ENCODE measurements at regions not wholly inside any gene's neighbourhood (a gene's known extent, or its start where the extent isn't known, plus 50 kb on each side); places are given as distances from the start of the nearest gene placed in this dataset.
"Not testable (repeated sequence)": the region's sequence is repeated elsewhere in the genome, so short reads cannot be mapped to it uniquely, and the experiment has no call there.

DNA sequence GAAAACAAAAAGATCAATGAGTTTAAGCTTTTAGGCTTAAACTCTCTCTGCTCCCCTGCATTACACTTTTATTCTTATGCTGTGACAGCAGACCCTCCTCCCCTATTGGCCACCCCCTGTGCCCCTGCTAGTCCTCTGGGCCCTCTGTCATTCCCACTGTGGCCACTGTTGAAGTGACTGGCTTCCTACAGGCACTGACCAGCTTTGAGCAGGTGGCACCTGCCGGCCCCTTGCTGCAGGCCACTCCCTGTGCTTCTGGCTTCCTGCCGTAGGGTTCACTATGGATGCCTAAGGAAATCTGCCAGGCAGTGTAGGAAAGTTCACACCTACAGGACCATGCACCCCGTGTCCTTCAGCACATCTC lies 156.5 kb upstream of the L3MBTL4 start (continued):
- TF ChIP-seq, protein P1, sequence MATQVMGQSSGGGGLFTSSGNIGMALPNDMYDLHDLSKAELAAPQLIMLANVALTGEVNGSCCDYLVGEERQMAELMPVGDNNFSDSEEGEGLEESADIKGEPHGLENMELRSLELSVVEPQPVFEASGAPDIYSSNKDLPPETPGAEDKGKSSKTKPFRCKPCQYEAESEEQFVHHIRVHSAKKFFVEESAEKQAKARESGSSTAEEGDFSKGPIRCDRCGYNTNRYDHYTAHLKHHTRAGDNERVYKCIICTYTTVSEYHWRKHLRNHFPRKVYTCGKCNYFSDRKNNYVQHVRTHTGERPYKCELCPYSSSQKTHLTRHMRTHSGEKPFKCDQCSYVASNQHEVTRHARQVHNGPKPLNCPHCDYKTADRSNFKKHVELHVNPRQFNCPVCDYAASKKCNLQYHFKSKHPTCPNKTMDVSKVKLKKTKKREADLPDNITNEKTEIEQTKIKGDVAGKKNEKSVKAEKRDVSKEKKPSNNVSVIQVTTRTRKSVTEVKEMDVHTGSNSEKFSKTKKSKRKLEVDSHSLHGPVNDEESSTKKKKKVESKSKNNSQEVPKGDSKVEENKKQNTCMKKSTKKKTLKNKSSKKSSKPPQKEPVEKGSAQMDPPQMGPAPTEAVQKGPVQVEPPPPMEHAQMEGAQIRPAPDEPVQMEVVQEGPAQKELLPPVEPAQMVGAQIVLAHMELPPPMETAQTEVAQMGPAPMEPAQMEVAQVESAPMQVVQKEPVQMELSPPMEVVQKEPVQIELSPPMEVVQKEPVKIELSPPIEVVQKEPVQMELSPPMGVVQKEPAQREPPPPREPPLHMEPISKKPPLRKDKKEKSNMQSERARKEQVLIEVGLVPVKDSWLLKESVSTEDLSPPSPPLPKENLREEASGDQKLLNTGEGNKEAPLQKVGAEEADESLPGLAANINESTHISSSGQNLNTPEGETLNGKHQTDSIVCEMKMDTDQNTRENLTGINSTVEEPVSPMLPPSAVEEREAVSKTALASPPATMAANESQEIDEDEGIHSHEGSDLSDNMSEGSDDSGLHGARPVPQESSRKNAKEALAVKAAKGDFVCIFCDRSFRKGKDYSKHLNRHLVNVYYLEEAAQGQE (IDR thresholded peaks at IDR 0.05), result no peak

- WGBS, result 93% methylated on average over 7 of the region's 7 CpGs
- H3K36me3 ChIP-seq (ENCODE audit: control insufficient read depth in 4 of 4, insufficient read depth in 3 of 4, low read depth in 1 of 4, low read length in 3 of 4); H3K27me3 ChIP-seq (ENCODE audit: control insufficient read depth in 4 of 4, insufficient read depth in 4 of 4, low read length in 3 of 4); H3K27ac ChIP-seq (ENCODE audit: low read depth in 1 of 2, low read length in 2 of 2); H3K9me3 ChIP-seq (ENCODE audit: control insufficient read depth in 4 of 4, low read length in 3 of 4); H3K4me3 ChIP-seq (ENCODE audit: low read depth in 1 of 3, low read length in 3 of 3); DNase-seq (ENCODE audit: low spot score); H3K4me1 ChIP-seq (ENCODE audit: control insufficient read depth in 4 of 4, insufficient read depth in 4 of 4, low read length in 3 of 4); H3K9ac ChIP-seq (ENCODE audit: low read depth in 1 of 2, low read length in 2 of 2): not testable (repeated sequence)
Observed at GRCh38 chr18:6572192-6572591, 157.3 kb upstream of the ARHGAP28 start.

- Histone ChIP-seq H3K36me3 (ENCODE audit: control insufficient read depth in 4 of 4, insufficient read depth in 3 of 4, low read depth in 1 of 4, low read length in 3 of 4) (no peaks in the 10 kb centered on the region), H3K27me3 (ENCODE audit: control insufficient read depth in 4 of 4, insufficient read depth in 4 of 4, low read length in 3 of 4) (peaks cover 0 to 5% (median 0%) of the 10 kb centered on the region in 4 donors), H3K4me3 (ENCODE audit: low read depth in 1 of 3, low read length in 3 of 3) (no peak overlapping the region), H3K9ac (ENCODE audit: low read depth in 1 of 2, low read length in 2 of 2) (no peak overlapping the region), H3K4me1 (ENCODE audit: control insufficient read depth in 4 of 4, insufficient read depth in 4 of 4, low read length in 3 of 4) (no peaks in the 10 kb centered on the region), H3K27ac (ENCODE audit: low read depth in 1 of 2, low read length in 2 of 2) (no peak overlapping the region), H3K9me3 (ENCODE audit: control insufficient read depth in 4 of 4, low read length in 3 of 4) (no peaks in the 10 kb centered on the region)
- 80% methylated on average over 1 of the region's 1 CpG for WGBS
- no peak for TF ChIP-seq GABPA (IDR thresholded peaks at IDR 0.05 in 1 of 2, conservative IDR thresholded peaks at IDR 0.05 in 1 of 2)
- TF ChIP-seq TAF1 (conservative IDR thresholded peaks at IDR 0.05), result no peak
- TF ChIP-seq, protein P2, sequence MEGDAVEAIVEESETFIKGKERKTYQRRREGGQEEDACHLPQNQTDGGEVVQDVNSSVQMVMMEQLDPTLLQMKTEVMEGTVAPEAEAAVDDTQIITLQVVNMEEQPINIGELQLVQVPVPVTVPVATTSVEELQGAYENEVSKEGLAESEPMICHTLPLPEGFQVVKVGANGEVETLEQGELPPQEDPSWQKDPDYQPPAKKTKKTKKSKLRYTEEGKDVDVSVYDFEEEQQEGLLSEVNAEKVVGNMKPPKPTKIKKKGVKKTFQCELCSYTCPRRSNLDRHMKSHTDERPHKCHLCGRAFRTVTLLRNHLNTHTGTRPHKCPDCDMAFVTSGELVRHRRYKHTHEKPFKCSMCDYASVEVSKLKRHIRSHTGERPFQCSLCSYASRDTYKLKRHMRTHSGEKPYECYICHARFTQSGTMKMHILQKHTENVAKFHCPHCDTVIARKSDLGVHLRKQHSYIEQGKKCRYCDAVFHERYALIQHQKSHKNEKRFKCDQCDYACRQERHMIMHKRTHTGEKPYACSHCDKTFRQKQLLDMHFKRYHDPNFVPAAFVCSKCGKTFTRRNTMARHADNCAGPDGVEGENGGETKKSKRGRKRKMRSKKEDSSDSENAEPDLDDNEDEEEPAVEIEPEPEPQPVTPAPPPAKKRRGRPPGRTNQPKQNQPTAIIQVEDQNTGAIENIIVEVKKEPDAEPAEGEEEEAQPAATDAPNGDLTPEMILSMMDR (IDR thresholded peaks at IDR 0.05; ENCODE audit: low read depth, low read length, missing input control), result no peak
- no peak for TF ChIP-seq NR2F2 (IDR thresholded peaks at IDR 0.05)
- TF ChIP-seq, protein P3, sequence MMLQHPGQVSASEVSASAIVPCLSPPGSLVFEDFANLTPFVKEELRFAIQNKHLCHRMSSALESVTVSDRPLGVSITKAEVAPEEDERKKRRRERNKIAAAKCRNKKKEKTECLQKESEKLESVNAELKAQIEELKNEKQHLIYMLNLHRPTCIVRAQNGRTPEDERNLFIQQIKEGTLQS (IDR thresholded peaks at IDR 0.05), result no peak
- no peak for DNase-seq (ENCODE audit: low spot score)
Observed at GRCh38 chr18:6574631-6575030, 154.9 kb upstream of the ARHGAP28 start.

DNA sequence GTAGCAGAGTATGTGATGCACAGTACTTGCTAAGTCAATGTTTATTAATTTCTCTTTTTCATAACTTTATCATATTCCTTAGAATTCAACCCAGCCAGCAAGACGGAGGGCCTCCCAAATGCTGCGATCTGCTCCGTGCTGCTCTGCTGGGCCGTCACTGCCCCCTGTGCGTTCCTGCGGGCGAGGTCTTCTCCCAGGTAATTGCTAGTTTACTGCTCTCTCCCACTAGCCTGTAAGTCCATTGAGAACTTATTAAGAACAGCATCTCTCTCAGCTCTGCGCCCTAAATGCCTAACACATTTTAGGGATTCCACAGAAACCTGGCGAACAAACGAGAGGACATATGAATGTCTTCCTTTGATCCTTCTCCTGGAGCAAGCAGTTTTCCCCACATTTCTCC lies 153.6 kb upstream of the ARHGAP28 start:
- Histone ChIP-seq H3K27ac (ENCODE audit: low read depth in 1 of 2, low read length in 2 of 2) (no peak overlapping the region), H3K4me1 (ENCODE audit: control insufficient read depth in 4 of 4, insufficient read depth in 4 of 4, low read length in 3 of 4) (no peaks in the 10 kb centered on the region), H3K27me3 (ENCODE audit: control insufficient read depth in 4 of 4, insufficient read depth in 4 of 4, low read length in 3 of 4) (peaks cover 0 to 6% (median 0%) of the 10 kb centered on the region in 4 donors), H3K4me3 (ENCODE audit: low read depth in 1 of 3, low read length in 3 of 3) (no peak overlapping the region), H3K36me3 (ENCODE audit: control insufficient read depth in 4 of 4, insufficient read depth in 3 of 4, low read depth in 1 of 4, low read length in 3 of 4) (no peaks in the 10 kb centered on the region), H3K9ac (ENCODE audit: low read depth in 1 of 2, low read length in 2 of 2) (no peak overlapping the region), H3K9me3 (ENCODE audit: control insufficient read depth in 4 of 4, low read length in 3 of 4) (no peaks in the 10 kb centered on the region)
- DNase-seq (ENCODE audit: low spot score), result no peak
- TF ChIP-seq, protein P3 (IDR thresholded peaks at IDR 0.05), result no peak
- TF ChIP-seq SP1 (IDR thresholded peaks at IDR 0.05), result no peak
- TF ChIP-seq JUND (IDR thresholded peaks at IDR 0.05), result no peak
- TF ChIP-seq RAD21 (IDR thresholded peaks at IDR 0.05), result no peak
- TF ChIP-seq, protein P1 (IDR thresholded peaks at IDR 0.05), result no peak
- TF ChIP-seq, protein P2 (IDR thresholded peaks at IDR 0.05; ENCODE audit: low read depth, low read length, missing input control), result no peak
- no peak for TF ChIP-seq FOXA1 (IDR thresholded peaks at IDR 0.05)
- no peak for TF ChIP-seq HNF4A (conservative IDR thresholded peaks at IDR 0.05)
- 86% methylated on average over 10 of the region's 10 CpGs for WGBS
